Ascending aorta (tissue), 2 donors: ENCODE measurements at regions not wholly inside any gene's neighbourhood (a gene's known extent, or its start where the extent isn't known, plus 50 kb on each side); places are given as distances from the start of the nearest gene placed in this dataset.

ENCODE experiments used
- DNase-seq, 2 donors: peaks; one replicate each; pipeline ENCODE4 v3.0.0-alpha.2; 2019; ENCODE audit warnings: low spot score in 2 of 2
- H3K27ac ChIP-seq, 2 donors: fragments of 200-600 bp; sonication (generic); one replicate each; pipeline ENCODE4 v1.5.1; 2016 to 2017; ENCODE audit warnings: mild to moderate bottlenecking in 1 of 2
- H3K27me3 ChIP-seq: fragments of 200-600 bp; sonication (generic); one replicate; pipeline ENCODE4 v1.5.1; 2017
- H3K36me3 ChIP-seq, 2 donors: fragments of 200-600 bp; sonication (generic); one replicate each; pipeline ENCODE4 v1.5.1; 2016
- H3K4me1 ChIP-seq, 2 donors: fragments of 200-600 bp; sonication (generic); one replicate each; pipeline ENCODE4 v1.5.1; 2016 to 2017; ENCODE audit warnings: mild to moderate bottlenecking in 1 of 2
- H3K4me3 ChIP-seq, 2 donors: fragments of 200-600 bp; sonication (generic); one replicate each; pipeline ENCODE4 v1.5.1; 2016 to 2017; ENCODE audit warnings: mild to moderate bottlenecking in 1 of 2
- H3K9me3 ChIP-seq, 2 donors: fragments of 200-600 bp; sonication (generic); one replicate each; pipeline ENCODE4 v1.5.1; 2016
- CTCF ChIP-seq, 3 experiments: fragments of 200-600 bp in 2 of 3; fragments of 450-650 bp in 1 of 3; sonication (generic) in 2 of 3; IDR thresholded peaks; one replicate each; pipeline ENCODE4 v1.5.1; 2016 to 2019; ENCODE audit warnings: antibody characterized with exemption in 3 of 3, mild to moderate bottlenecking in 1 of 3, moderate library complexity in 1 of 3
- intact Hi-C: fragments of 100-400 bp; cut with DNase I; formaldehyde crosslinking; loops from one replicate; pipeline ENCODE4 v1.15.1; 2023

- Histone ChIP-seq H3K4me1 (no peaks in the 10 kb centered on the region), H3K9me3 (no peaks in the 10 kb centered on the region), H3K27ac (no peak overlapping the region), H3K4me3 (no peak overlapping the region), H3K36me3 (no peaks in the 10 kb centered on the region), H3K27me3 (no peaks in the 10 kb centered on the region)
- no peak for TF ChIP-seq CTCF (IDR thresholded peaks at IDR 0.05)
- intact Hi-C loops, result no loop called here
- no peak for DNase-seq
Measured at GRCh38 chr2:17164550-17164949, 353.7 kb downstream of the RAD51AP2 start.

GRCh38 chr2:17163638-17164037, 354.6 kb downstream of the RAD51AP2 start:
- Histone ChIP-seq H3K36me3 (no peaks in the 10 kb centered on the region), H3K4me1 (no peaks in the 10 kb centered on the region), H3K27me3 (no peaks in the 10 kb centered on the region), H3K9me3 (no peaks in the 10 kb centered on the region), H3K27ac (no peak overlapping the region), H3K4me3 (no peak overlapping the region)
- TF ChIP-seq CTCF (IDR thresholded peaks at IDR 0.05), result no peak
- intact Hi-C loops, result no loop called here
- DNase-seq, result no peak

GRCh38 chr2:17162713-17163112, 355.5 kb downstream of the RAD51AP2 start:
- DNase-seq, result no peak
- Histone ChIP-seq H3K36me3 (no peaks in the 10 kb centered on the region), H3K9me3 (no peaks in the 10 kb centered on the region), H3K27ac (no peak overlapping the region), H3K27me3 (no peaks in the 10 kb centered on the region), H3K4me1 (no peaks in the 10 kb centered on the region), H3K4me3 (no peak overlapping the region)
- TF ChIP-seq CTCF (IDR thresholded peaks at IDR 0.05), result no peak
- intact Hi-C loops, result no loop called here

- Histone ChIP-seq H3K27me3 (no peaks in the 10 kb centered on the region), H3K4me1 (no peaks in the 10 kb centered on the region), H3K36me3 (no peaks in the 10 kb centered on the region), H3K9me3 (no peaks in the 10 kb centered on the region), H3K27ac (no peak overlapping the region), H3K4me3 (no peak overlapping the region)
- no peak for TF ChIP-seq CTCF (IDR thresholded peaks at IDR 0.05)
- intact Hi-C loops, result no loop called here
- DNase-seq, result no peak
Measured at GRCh38 chr2:17160594-17160993, 357.6 kb downstream of the RAD51AP2 start.

GRCh38 chr2:17156086-17156485, 362.2 kb downstream of the RAD51AP2 start:
- DNase-seq, result no peak
- no peak for TF ChIP-seq CTCF (IDR thresholded peaks at IDR 0.05)
- Histone ChIP-seq H3K27ac (no peak overlapping the region), H3K4me3 (no peak overlapping the region), H3K9me3 (no peaks in the 10 kb centered on the region), H3K4me1 (no peaks in the 10 kb centered on the region), H3K27me3 (no peaks in the 10 kb centered on the region), H3K36me3 (no peaks in the 10 kb centered on the region)
- intact Hi-C loops, result no loop called here

- Histone ChIP-seq H3K9me3 (no peaks in the 10 kb centered on the region), H3K4me1 (no peaks in the 10 kb centered on the region), H3K36me3 (no peaks in the 10 kb centered on the region), H3K4me3 (no peak overlapping the region), H3K27ac (no peak overlapping the region), H3K27me3 (no peaks in the 10 kb centered on the region)
- DNase-seq, result no peak
- TF ChIP-seq CTCF (IDR thresholded peaks at IDR 0.05), result no peak
- intact Hi-C loops, result no loop called here
Measured at GRCh38 chr2:17149945-17150344, 368.3 kb downstream of the RAD51AP2 start.
